ENCODE measurements at regions not wholly inside any gene's neighbourhood (a gene's known extent, or its start where the extent isn't known, plus 50 kb on each side); places are given as distances from the start of the nearest gene placed in this dataset.

DNA sequence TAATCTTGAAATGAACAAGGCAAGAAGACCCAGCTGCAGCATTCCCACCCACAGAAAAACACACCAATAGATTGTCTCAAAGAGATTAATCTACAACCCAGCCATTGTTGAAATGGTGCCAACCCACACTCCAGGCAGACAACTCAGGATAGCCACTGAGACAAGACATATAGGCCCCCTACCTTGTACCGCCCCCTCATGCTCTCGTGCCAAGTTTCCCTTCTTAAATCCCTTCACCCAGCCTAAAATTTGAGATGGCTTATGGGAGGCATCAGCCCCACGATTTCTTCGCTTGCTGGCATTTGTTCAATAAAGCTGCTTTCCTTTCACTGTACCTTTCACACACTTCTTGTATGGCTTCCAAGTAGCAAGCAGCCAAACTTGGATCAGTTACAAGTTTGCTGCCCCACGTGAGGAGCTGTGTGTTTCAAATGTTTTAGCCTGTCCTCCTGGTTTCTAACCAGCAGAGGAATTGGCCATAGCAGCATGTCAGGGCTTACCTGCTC, 1754.1 kb downstream of the C4orf33 start (continued):
- TF ChIP-seq ZNF513 (tag by site-specific recombination; IDR thresholded peaks at IDR 0.05) (no peak), ZNF76 (tag by site-specific recombination; IDR thresholded peaks at IDR 0.05; ENCODE audit: borderline replicate concordance, low read depth) (no peak), ZNF747 (tag by site-specific recombination; IDR thresholded peaks at IDR 0.05) (no peak), MYNN (tag by site-specific recombination; IDR thresholded peaks at IDR 0.05; ENCODE audit: borderline replicate concordance) (no peak), ZNF548 (tag by site-specific recombination; IDR thresholded peaks at IDR 0.05) (no peak), ZNF843 (tag by site-specific recombination; IDR thresholded peaks at IDR 0.05) (no peak), ZNF350 (tag by site-specific recombination; IDR thresholded peaks at IDR 0.05) (no peak), ZNF777 (tag by site-specific recombination; IDR thresholded peaks at IDR 0.05; ENCODE audit: borderline replicate concordance) (no peak)

GRCh38 chr4:130851107-130851506, 1755.2 kb downstream of the C4orf33 start:
- H3K27ac ChIP-seq (ENCODE audit: extremely low read depth, low read depth, low read length): no peak overlapping the region
- no peaks in the 10 kb centered on the region for H3K36me3 ChIP-seq (ENCODE audit: control insufficient read depth in 2 of 2, insufficient read depth in 1 of 2, low read length in 2 of 2)
- no peaks in the 10 kb centered on the region for H3K4me1 ChIP-seq (ENCODE audit: control insufficient read depth, insufficient read depth, low read length)
- TF ChIP-seq ZNF335 (tag by site-specific recombination; conservative IDR thresholded peaks at IDR 0.05) (no peak), ZFP41 (tag by site-specific recombination; IDR thresholded peaks at IDR 0.05; ENCODE audit: borderline replicate concordance) (no peak), ZNF664 (tag by site-specific recombination; IDR thresholded peaks at IDR 0.05) (no peak), ZNF133 (tag by site-specific recombination; IDR thresholded peaks at IDR 0.05) (no peak), ZNF639 (tag by site-specific recombination; IDR thresholded peaks at IDR 0.05) (no peak), ZNF140 (tag by site-specific recombination; IDR thresholded peaks at IDR 0.05) (no peak), IKZF3 (tag by site-specific recombination; IDR thresholded peaks at IDR 0.05) (no peak), SETDB1 (IDR thresholded peaks at IDR 0.05; ENCODE audit: insufficient read length, low read length) (no peak), ZNF2 (tag by site-specific recombination; IDR thresholded peaks at IDR 0.05) (no peak), ZNF677 (tag by site-specific recombination; IDR thresholded peaks at IDR 0.05) (no peak), ZSCAN5A (tag by site-specific recombination; IDR thresholded peaks at IDR 0.05) (no peak), ZNF248 (tag by site-specific recombination; IDR thresholded peaks at IDR 0.05) (no peak)
- TF ChIP-seq, protein P1, sequence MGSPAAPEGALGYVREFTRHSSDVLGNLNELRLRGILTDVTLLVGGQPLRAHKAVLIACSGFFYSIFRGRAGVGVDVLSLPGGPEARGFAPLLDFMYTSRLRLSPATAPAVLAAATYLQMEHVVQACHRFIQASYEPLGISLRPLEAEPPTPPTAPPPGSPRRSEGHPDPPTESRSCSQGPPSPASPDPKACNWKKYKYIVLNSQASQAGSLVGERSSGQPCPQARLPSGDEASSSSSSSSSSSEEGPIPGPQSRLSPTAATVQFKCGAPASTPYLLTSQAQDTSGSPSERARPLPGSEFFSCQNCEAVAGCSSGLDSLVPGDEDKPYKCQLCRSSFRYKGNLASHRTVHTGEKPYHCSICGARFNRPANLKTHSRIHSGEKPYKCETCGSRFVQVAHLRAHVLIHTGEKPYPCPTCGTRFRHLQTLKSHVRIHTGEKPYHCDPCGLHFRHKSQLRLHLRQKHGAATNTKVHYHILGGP (tag by site-specific recombination; IDR thresholded peaks at IDR 0.05): no peak
- TF ChIP-seq, protein P2, sequence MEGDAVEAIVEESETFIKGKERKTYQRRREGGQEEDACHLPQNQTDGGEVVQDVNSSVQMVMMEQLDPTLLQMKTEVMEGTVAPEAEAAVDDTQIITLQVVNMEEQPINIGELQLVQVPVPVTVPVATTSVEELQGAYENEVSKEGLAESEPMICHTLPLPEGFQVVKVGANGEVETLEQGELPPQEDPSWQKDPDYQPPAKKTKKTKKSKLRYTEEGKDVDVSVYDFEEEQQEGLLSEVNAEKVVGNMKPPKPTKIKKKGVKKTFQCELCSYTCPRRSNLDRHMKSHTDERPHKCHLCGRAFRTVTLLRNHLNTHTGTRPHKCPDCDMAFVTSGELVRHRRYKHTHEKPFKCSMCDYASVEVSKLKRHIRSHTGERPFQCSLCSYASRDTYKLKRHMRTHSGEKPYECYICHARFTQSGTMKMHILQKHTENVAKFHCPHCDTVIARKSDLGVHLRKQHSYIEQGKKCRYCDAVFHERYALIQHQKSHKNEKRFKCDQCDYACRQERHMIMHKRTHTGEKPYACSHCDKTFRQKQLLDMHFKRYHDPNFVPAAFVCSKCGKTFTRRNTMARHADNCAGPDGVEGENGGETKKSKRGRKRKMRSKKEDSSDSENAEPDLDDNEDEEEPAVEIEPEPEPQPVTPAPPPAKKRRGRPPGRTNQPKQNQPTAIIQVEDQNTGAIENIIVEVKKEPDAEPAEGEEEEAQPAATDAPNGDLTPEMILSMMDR (tag by site-specific recombination; IDR thresholded peaks at IDR 0.05): no peak
- TF ChIP-seq, protein P3, sequence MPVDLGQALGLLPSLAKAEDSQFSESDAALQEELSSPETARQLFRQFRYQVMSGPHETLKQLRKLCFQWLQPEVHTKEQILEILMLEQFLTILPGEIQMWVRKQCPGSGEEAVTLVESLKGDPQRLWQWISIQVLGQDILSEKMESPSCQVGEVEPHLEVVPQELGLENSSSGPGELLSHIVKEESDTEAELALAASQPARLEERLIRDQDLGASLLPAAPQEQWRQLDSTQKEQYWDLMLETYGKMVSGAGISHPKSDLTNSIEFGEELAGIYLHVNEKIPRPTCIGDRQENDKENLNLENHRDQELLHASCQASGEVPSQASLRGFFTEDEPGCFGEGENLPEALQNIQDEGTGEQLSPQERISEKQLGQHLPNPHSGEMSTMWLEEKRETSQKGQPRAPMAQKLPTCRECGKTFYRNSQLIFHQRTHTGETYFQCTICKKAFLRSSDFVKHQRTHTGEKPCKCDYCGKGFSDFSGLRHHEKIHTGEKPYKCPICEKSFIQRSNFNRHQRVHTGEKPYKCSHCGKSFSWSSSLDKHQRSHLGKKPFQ (tag by site-specific recombination; IDR thresholded peaks at IDR 0.05): no peak
- ChIA-PET CTCF (no interaction called here), POLR2A (no interaction called here)
- no peak overlapping the region for H3K4me3 ChIP-seq (ENCODE audit: low read depth, low read length)
- H3K9me3 ChIP-seq (ENCODE audit: control insufficient read depth, insufficient read depth, low read depth, low read length): no peaks in the 10 kb centered on the region

Measured in HEK293 (cell line).